ENCODE measurements at regions not wholly inside any gene's neighbourhood (a gene's known extent, or its start where the extent isn't known, plus 50 kb on each side); places are given as distances from the start of the nearest gene placed in this dataset.

- intact Hi-C loops (cut with DNase I), result no loop called here
- TF ChIP-seq CTCF (IDR thresholded peaks at IDR 0.05), result no peak
- DNase-seq (no peak), ATAC-seq (no peak)
- Histone ChIP-seq H3K36me3 (ENCODE audit: insufficient read depth in 1 of 2, low read depth in 1 of 2) (no peaks in the 10 kb centered on the region), H3K27me3 (ENCODE audit: insufficient read depth in 3 of 3, low read length in 2 of 3) (no peaks in the 10 kb centered on the region), H3K9me3 (no peaks in the 10 kb centered on the region), H3K27ac (no peak overlapping the region), H3K4me3 (no peak overlapping the region), H3K4me1 (no peaks in the 10 kb centered on the region)
- WGBS, 3 donors, result 72 to 75% (median 74%) methylated on average over 5 of the region's 5 CpGs
Measured at GRCh38 chr6:43847741-43848630, 78.0 kb downstream of the VEGFA start.

- Histone ChIP-seq H3K4me3 (no peak overlapping the region), H3K4me1 (no peaks in the 10 kb centered on the region), H3K27me3 (ENCODE audit: insufficient read depth in 3 of 3, low read length in 2 of 3) (no peaks in the 10 kb centered on the region), H3K36me3 (ENCODE audit: insufficient read depth in 1 of 2, low read depth in 1 of 2) (no peaks in the 10 kb centered on the region), H3K27ac (no peak overlapping the region), H3K9me3 (no peaks in the 10 kb centered on the region)
- intact Hi-C loops (cut with DNase I), result no loop called here
- no peak for ATAC-seq
- no peak for DNase-seq
- TF ChIP-seq CTCF (IDR thresholded peaks at IDR 0.05), result no peak
- 86 to 88% (median 87%) methylated on average over 8 of the region's 8 CpGs for WGBS, 3 donors
Measured at GRCh38 chr6:43846556-43846955, 76.5 kb downstream of the VEGFA start.

- ATAC-seq (peak in 2 of 4 donors; percentile 25 to 50), DNase-seq (no peak)
- no peak for TF ChIP-seq CTCF (IDR thresholded peaks at IDR 0.05)
- Histone ChIP-seq H3K9me3 (no peaks in the 10 kb centered on the region), H3K27me3 (ENCODE audit: insufficient read depth in 3 of 3, low read length in 2 of 3) (no peaks in the 10 kb centered on the region), H3K4me3 (no peak overlapping the region), H3K36me3 (ENCODE audit: insufficient read depth in 1 of 2, low read depth in 1 of 2) (no peaks in the 10 kb centered on the region), H3K4me1 (no peaks in the 10 kb centered on the region), H3K27ac (no peak overlapping the region)
- 40 to 58% (median 46%) methylated on average over 3 of the region's 3 CpGs for WGBS, 3 donors
- intact Hi-C loops (cut with DNase I), result no loop called here
Measured at GRCh38 chr6:43845646-43846045, 75.6 kb downstream of the VEGFA start.

GRCh38 chr6:43843669-43844171, 73.7 kb downstream of the VEGFA start:
- H3K4me3 ChIP-seq, result no peak overlapping the region
- no peaks in the 10 kb centered on the region for H3K27me3 ChIP-seq (ENCODE audit: insufficient read depth in 3 of 3, low read length in 2 of 3)
- WGBS, 3 donors, result 90 to 98% (median 91%) methylated on average over 4 of the region's 4 CpGs
- intact Hi-C loops (cut with DNase I), result no loop called here
- no peaks in the 10 kb centered on the region for H3K9me3 ChIP-seq
- H3K4me1 ChIP-seq, result peaks cover 3% of the 10 kb centered on the region
- DNase-seq (no peak), ATAC-seq (no peak)
- TF ChIP-seq CTCF (IDR thresholded peaks at IDR 0.05), result no peak
- H3K27ac ChIP-seq, result no peak overlapping the region
- H3K36me3 ChIP-seq (ENCODE audit: insufficient read depth in 1 of 2, low read depth in 1 of 2), result no peaks in the 10 kb centered on the region
